HCT116 (cell line): ENCODE measurements at regions not wholly inside any gene's neighbourhood (a gene's known extent, or its start where the extent isn't known, plus 50 kb on each side); places are given as distances from the start of the nearest gene placed in this dataset.
"Not testable (repeated sequence)": the region's sequence is repeated elsewhere in the genome, so short reads cannot be mapped to it uniquely, and the experiment has no call there.

Experiments
- ATAC-seq: fragments of 200-7000 bp; cut with Tn5 transposase; 2 replicates; pipeline ENCODE4 v1.9.1; 2020; ENCODE audit warnings: mild to moderate bottlenecking, moderate library complexity
- BruUV-seq: library from RNA; stranded (reverse); fragments of 400-500 nt; replicated peaks from 2 replicates; lab custom pipeline; 2021; lab: Mats Ljungman, UMichigan
- CTCF ChIA-PET: fragments of 300-600 bp; sonication (Branson Sonifier 250); formaldehyde crosslinking; loops from one replicate; lab custom pipeline; 2021; ENCODE audit warnings: antibody characterized with exemption; lab: Charles Lee
- POLR2A ChIA-PET: fragments of 300-600, 350-600 bp; sonication (Branson Sonifier 250); formaldehyde crosslinking; loops from one replicate; lab custom pipeline; 2021; ENCODE audit warnings: antibody characterized with exemption; lab: Charles Lee
- RAD21 ChIA-PET, 2 experiments: fragments of 300-600 bp; sonication (Branson Sonifier 250); formaldehyde crosslinking; loops; one replicate each; lab custom pipeline; 2023; ENCODE audit warnings: low total read pairs in 2 of 2; ENCODE audit not compliant: uncharacterized antibody in 2 of 2, unreplicated experiment in 2 of 2, low non-redundant PET in 1 of 2; lab: Charles Lee
- DNase-seq: peaks from one replicate; pipeline ENCODE4 v3.0.0-alpha.2; 2010; ENCODE audit warnings: low read depth, low spot score
- H2AFZ ChIP-seq: fragments of 200-600 bp; shearing (Covaris generic), sonication (generic); 2 replicates; pipeline ENCODE4 v1.6.1; 2017; ENCODE audit warnings: low read depth, mixed run types, mixed read lengths, antibody characterized with exemption, low read length; ENCODE audit not compliant: poor library complexity, severe bottlenecking
- H3K27ac ChIP-seq: 2 replicates; pipeline ENCODE4 v1.5.1; 2012; ENCODE audit warnings: low read depth, low read length
- H3K27me3 ChIP-seq: fragments of 200-600 bp; sonication (generic); 2 replicates; pipeline ENCODE4 v1.6.1; 2016; ENCODE audit warnings: mixed run types, low read length, mixed read lengths; ENCODE audit not compliant: insufficient read depth
- H3K36me3 ChIP-seq, 2 experiments: fragments of 200-500 bp in 1 of 2; fragments of 200-600 bp in 1 of 2; sonication (Bioruptor generic) in 1 of 2; sonication (generic) in 1 of 2; 2 replicates each; pipeline versions ENCODE4 v1.5.1 to v1.6.1; 2014 to 2016; ENCODE audit warnings: low read length in 2 of 2, inconsistent platforms in 1 of 2, mixed read lengths in 1 of 2, mixed run types in 1 of 2; ENCODE audit not compliant: insufficient read depth in 2 of 2, control insufficient read depth in 1 of 2
- H3K4me1 ChIP-seq, 2 experiments: fragments of 200-600 bp in 1 of 2; sonication (generic) in 1 of 2; 2 replicates each; pipeline versions ENCODE4 v1.5.1 to v1.6.1; 2012 to 2017; ENCODE audit warnings: low read length in 2 of 2, inconsistent platforms in 1 of 2, mild to moderate bottlenecking in 1 of 2, mixed read lengths in 1 of 2, mixed run types in 1 of 2, moderate library complexity in 1 of 2; ENCODE audit not compliant: insufficient read depth in 2 of 2, control insufficient read depth in 1 of 2
- H3K4me2 ChIP-seq: fragments of 200-600 bp; sonication (generic); 2 replicates; pipeline ENCODE4 v1.6.1; 2017; ENCODE audit warnings: mixed run types, low read length, mixed read lengths
- H3K4me3 ChIP-seq, 2 experiments: fragments of 200-600 bp in 1 of 2; sonication (generic) in 1 of 2; replicated peaks in 1 of 2; 2 replicates each; pipeline ENCODE4 v1.5.1; 2011 to 2016; ENCODE audit warnings: low read length in 2 of 2, control low read depth in 1 of 2, low read depth in 1 of 2, mild to moderate bottlenecking in 1 of 2, mixed read lengths in 1 of 2, mixed run types in 1 of 2
- H3K79me2 ChIP-seq: fragments of 200-600 bp; sonication (generic); 2 replicates; pipeline ENCODE4 v1.6.1; 2017; ENCODE audit warnings: mild to moderate bottlenecking, mixed run types, low read length, moderate library complexity, mixed read lengths; ENCODE audit not compliant: insufficient read depth
- H3K9ac ChIP-seq: fragments of 200-600 bp; sonication (generic); 2 replicates; pipeline ENCODE4 v1.6.1; 2016; ENCODE audit warnings: low read length, mixed read lengths
- H3K9me2 ChIP-seq: fragments of 200-600 bp; sonication (generic), shearing (Covaris generic); 2 replicates; pipeline ENCODE4 v1.6.1; 2017; ENCODE audit warnings: mixed run types, mild to moderate bottlenecking, moderate library complexity; ENCODE audit not compliant: insufficient read depth
- H3K9me3 ChIP-seq, 2 experiments: fragments of 200-500 bp in 1 of 2; fragments of 200-600 bp in 1 of 2; sonication (Bioruptor generic) in 1 of 2; sonication (generic) in 1 of 2; 2 replicates each; pipeline ENCODE4 v1.6.1; 2014 to 2017; ENCODE audit warnings: low read length in 2 of 2, mixed read lengths in 2 of 2, inconsistent platforms in 1 of 2, low read depth in 1 of 2, mild to moderate bottlenecking in 1 of 2, mixed run types in 1 of 2, moderate library complexity in 1 of 2; ENCODE audit not compliant: control insufficient read depth in 1 of 2, insufficient read depth in 1 of 2
- H4K20me1 ChIP-seq: fragments of 200-600 bp; sonication (generic), shearing (Covaris generic); 2 replicates; pipeline ENCODE4 v1.6.1; 2017; ENCODE audit warnings: mixed run types, mild to moderate bottlenecking, moderate library complexity; ENCODE audit not compliant: insufficient read depth
- CBX3 ChIP-seq: IDR thresholded peaks from 2 replicates; pipeline ENCODE4 v1.6.1; 2012; ENCODE audit warnings: low read depth
- ELF1 ChIP-seq: IDR thresholded peaks from 2 replicates; pipeline ENCODE4 v1.6.1; 2012; ENCODE audit warnings: low read depth, borderline replicate concordance
- EZH2phosphoT487 ChIP-seq: fragments of 200-600 bp; IDR thresholded peaks from 2 replicates; pipeline ENCODE4 v1.6.1; 2018; ENCODE audit warnings: antibody characterized with exemption, borderline replicate concordance
- FOSL1 ChIP-seq: IDR thresholded peaks from 2 replicates; pipeline ENCODE4 v1.6.1; 2012; ENCODE audit warnings: low read depth
- POLR2A ChIP-seq: IDR thresholded peaks from 2 replicates; pipeline ENCODE4 v1.7.0; 2011; ENCODE audit warnings: borderline replicate concordance; ENCODE audit not compliant: insufficient read depth, insufficient read length; ENCODE audit errors: extremely low read depth
- SIN3A ChIP-seq: IDR thresholded peaks from 2 replicates; pipeline ENCODE4 v1.6.1; 2012; ENCODE audit warnings: low read depth
- SP1 ChIP-seq: IDR thresholded peaks from 2 replicates; pipeline ENCODE4 v1.6.1; 2012; ENCODE audit warnings: low read depth
- TCF7L2 ChIP-seq: IDR thresholded peaks from 2 replicates; pipeline ENCODE4 v1.7.0; 2011; ENCODE audit warnings: borderline replicate concordance, inconsistent platforms; ENCODE audit not compliant: insufficient read depth, insufficient read length; ENCODE audit errors: extremely low read depth
- ZFX ChIP-seq: fragments of 450-650 bp; IDR thresholded peaks from 2 replicates; pipeline ENCODE4 v1.6.1; 2017
- intact Hi-C: fragments of 100-400 bp; cut with micrococcal nuclease; formaldehyde crosslinking; loops from 2 replicates; pipeline ENCODE4 v1.10.0; 2022
- TF ChIP-seq, protein P1 (sequence below): IDR thresholded peaks from 2 replicates; pipeline ENCODE4 v1.6.1; 2012; ENCODE audit warnings: low read depth
- TF ChIP-seq, protein P2 (sequence below): IDR thresholded peaks from 2 replicates; pipeline ENCODE4 v1.6.1; 2011; ENCODE audit warnings: mild to moderate bottlenecking, low read length, moderate library complexity; ENCODE audit not compliant: insufficient replicate concordance; ENCODE audit errors: extremely low read depth
- TF ChIP-seq, protein P3 (sequence below): IDR thresholded peaks from 2 replicates; pipeline ENCODE4 v1.6.1; 2012
- TF ChIP-seq, protein P4 (sequence below): IDR thresholded peaks from 2 replicates; pipeline ENCODE4 v1.6.1; 2012

DNA sequence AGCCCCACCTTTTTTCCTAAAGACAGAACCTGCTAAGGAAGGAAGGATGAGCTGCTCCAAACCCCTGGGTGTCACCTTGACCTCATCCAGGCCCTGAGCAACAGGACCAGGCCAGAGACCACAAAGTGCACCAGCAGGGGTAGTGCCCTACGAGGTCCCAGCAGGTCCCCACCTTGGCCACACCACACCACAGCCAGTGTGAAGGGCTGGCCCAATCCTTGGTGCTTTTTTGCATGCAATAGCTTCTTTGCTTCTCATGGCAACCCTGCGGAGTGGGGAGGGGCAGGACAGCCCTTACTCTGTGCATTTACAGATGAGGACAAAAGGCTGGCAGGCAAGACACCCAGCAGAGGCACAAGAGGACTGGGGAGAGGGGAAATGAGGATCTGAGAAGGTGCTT is 352.6 kb downstream of the BCL11B start:
- DNase-seq, result no peak
- Histone ChIP-seq H4K20me1 (no peaks in the 10 kb centered on the region), H3K36me3 (no peaks in the 10 kb centered on the region), H3K4me3 (no peak overlapping the region), H3K79me2 (no peaks in the 10 kb centered on the region), H3K9me2 (no peaks in the 10 kb centered on the region), H3K27me3 (peaks cover 55% of the 10 kb centered on the region; the same call in 1 of the 2 replicates), H3K4me1 (no peaks in the 10 kb centered on the region), H3K9ac (no peak overlapping the region), H3K4me2 (no peak overlapping the region), H3K9me3 (no peaks in the 10 kb centered on the region), H3K27ac (no peak overlapping the region), H2AFZ (no peak overlapping the region)
- ChIA-PET POLR2A (no interaction called here), CTCF (no interaction called here), RAD21 (no interaction called here)
- BruUV-seq, result no TSS peak
- intact Hi-C loops, result no loop called here
- TF ChIP-seq, protein P1, sequence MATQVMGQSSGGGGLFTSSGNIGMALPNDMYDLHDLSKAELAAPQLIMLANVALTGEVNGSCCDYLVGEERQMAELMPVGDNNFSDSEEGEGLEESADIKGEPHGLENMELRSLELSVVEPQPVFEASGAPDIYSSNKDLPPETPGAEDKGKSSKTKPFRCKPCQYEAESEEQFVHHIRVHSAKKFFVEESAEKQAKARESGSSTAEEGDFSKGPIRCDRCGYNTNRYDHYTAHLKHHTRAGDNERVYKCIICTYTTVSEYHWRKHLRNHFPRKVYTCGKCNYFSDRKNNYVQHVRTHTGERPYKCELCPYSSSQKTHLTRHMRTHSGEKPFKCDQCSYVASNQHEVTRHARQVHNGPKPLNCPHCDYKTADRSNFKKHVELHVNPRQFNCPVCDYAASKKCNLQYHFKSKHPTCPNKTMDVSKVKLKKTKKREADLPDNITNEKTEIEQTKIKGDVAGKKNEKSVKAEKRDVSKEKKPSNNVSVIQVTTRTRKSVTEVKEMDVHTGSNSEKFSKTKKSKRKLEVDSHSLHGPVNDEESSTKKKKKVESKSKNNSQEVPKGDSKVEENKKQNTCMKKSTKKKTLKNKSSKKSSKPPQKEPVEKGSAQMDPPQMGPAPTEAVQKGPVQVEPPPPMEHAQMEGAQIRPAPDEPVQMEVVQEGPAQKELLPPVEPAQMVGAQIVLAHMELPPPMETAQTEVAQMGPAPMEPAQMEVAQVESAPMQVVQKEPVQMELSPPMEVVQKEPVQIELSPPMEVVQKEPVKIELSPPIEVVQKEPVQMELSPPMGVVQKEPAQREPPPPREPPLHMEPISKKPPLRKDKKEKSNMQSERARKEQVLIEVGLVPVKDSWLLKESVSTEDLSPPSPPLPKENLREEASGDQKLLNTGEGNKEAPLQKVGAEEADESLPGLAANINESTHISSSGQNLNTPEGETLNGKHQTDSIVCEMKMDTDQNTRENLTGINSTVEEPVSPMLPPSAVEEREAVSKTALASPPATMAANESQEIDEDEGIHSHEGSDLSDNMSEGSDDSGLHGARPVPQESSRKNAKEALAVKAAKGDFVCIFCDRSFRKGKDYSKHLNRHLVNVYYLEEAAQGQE, result no peak
- no peak for TF ChIP-seq ELF1
- TF ChIP-seq, protein P2, sequence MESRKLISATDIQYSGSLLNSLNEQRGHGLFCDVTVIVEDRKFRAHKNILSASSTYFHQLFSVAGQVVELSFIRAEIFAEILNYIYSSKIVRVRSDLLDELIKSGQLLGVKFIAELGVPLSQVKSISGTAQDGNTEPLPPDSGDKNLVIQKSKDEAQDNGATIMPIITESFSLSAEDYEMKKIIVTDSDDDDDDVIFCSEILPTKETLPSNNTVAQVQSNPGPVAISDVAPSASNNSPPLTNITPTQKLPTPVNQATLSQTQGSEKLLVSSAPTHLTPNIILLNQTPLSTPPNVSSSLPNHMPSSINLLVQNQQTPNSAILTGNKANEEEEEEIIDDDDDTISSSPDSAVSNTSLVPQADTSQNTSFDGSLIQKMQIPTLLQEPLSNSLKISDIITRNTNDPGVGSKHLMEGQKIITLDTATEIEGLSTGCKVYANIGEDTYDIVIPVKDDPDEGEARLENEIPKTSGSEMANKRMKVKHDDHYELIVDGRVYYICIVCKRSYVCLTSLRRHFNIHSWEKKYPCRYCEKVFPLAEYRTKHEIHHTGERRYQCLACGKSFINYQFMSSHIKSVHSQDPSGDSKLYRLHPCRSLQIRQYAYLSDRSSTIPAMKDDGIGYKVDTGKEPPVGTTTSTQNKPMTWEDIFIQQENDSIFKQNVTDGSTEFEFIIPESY, result no peak
- TF ChIP-seq, protein P3, sequence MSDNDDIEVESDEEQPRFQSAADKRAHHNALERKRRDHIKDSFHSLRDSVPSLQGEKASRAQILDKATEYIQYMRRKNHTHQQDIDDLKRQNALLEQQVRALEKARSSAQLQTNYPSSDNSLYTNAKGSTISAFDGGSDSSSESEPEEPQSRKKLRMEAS, result no peak
- TF ChIP-seq EZH2phosphoT487, result no peak
- TF ChIP-seq SP1, result no peak
- no peak for TF ChIP-seq CBX3
- TF ChIP-seq FOSL1, result no peak
- no peak for TF ChIP-seq SIN3A
- TF ChIP-seq POLR2A, result no peak
- TF ChIP-seq, protein P4, sequence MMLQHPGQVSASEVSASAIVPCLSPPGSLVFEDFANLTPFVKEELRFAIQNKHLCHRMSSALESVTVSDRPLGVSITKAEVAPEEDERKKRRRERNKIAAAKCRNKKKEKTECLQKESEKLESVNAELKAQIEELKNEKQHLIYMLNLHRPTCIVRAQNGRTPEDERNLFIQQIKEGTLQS, result no peak
- TF ChIP-seq TCF7L2, result no peak
- TF ChIP-seq ZFX, result no peak
- ATAC-seq, result no peak

DNA sequence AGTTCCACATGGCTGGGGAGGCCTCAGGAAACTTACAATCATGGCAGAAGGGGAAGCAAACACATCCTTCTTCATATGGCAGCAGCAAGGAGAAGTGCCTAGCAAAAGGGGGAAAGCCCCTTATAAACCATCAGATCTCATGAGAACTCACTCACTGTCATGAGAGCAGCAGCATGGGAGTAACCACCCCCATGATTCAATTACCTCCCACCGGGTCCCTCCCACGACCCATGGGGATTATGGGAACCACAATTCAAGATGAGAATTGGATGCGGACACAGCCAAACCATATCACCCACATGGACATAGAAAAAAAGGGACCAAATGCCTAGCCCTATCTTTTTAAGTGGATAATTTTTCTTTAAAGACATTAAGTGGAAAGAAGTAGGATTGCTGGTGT is 350.7 kb downstream of the BCL11B start:
- RAD21 ChIA-PET, DNase-seq, H3K9me3 ChIP-seq, H4K20me1 ChIP-seq, H3K36me3 ChIP-seq, H3K4me3 ChIP-seq, POLR2A ChIA-PET, H3K9me2 ChIP-seq, H3K4me2 ChIP-seq, ATAC-seq, H3K27ac ChIP-seq, CTCF ChIA-PET, H3K4me1 ChIP-seq, intact Hi-C loops, H3K9ac ChIP-seq, H3K79me2 ChIP-seq, H2AFZ ChIP-seq, BruUV-seq: not testable (repeated sequence)
- peaks cover 36% of the 10 kb centered on the region; the same call in 1 of the 2 replicates for H3K27me3 ChIP-seq
